Subcutaneous abdominal adipose tissue (tissue), 5 donors: ENCODE measurements at regions not wholly inside any gene's neighbourhood (a gene's known extent, or its start where the extent isn't known, plus 50 kb on each side); places are given as distances from the start of the nearest gene placed in this dataset.

Experiments used
- H3K27ac ChIP-seq: one replicate; pipeline ENCODE4 v1.7.0; 2013; ENCODE audit warnings: low read depth, mild to moderate bottlenecking, inconsistent platforms, low read length, moderate library complexity
- H3K27me3 ChIP-seq, 5 donors: one replicate each; pipeline ENCODE4 v1.7.0; 2013; ENCODE audit warnings: low read length in 5 of 5, inconsistent platforms in 1 of 5; ENCODE audit not compliant: control insufficient read depth in 5 of 5, insufficient read depth in 4 of 5
- H3K36me3 ChIP-seq, 5 donors: one replicate each; pipeline ENCODE4 v1.7.0; 2013; ENCODE audit warnings: low read length in 5 of 5; ENCODE audit not compliant: control insufficient read depth in 5 of 5, insufficient read depth in 5 of 5
- H3K4me1 ChIP-seq, 5 donors: one replicate each; pipeline ENCODE4 v1.7.0; 2013; ENCODE audit warnings: low read length in 5 of 5, mild to moderate bottlenecking in 3 of 5, moderate library complexity in 1 of 5; ENCODE audit not compliant: control insufficient read depth in 5 of 5, insufficient read depth in 5 of 5
- H3K4me3 ChIP-seq, 5 donors: one replicate each; pipeline ENCODE4 v1.7.0; 2013; ENCODE audit warnings: low read length in 5 of 5, low read depth in 1 of 5
- H3K9ac ChIP-seq, 5 donors: one replicate each; pipeline ENCODE4 v1.7.0; 2013; ENCODE audit warnings: low read length in 5 of 5, mild to moderate bottlenecking in 4 of 5, moderate library complexity in 3 of 5
- H3K9me3 ChIP-seq, 5 donors: one replicate each; pipeline ENCODE4 v1.7.0; 2013; ENCODE audit warnings: low read length in 5 of 5; ENCODE audit not compliant: control insufficient read depth in 5 of 5
- donor health status: healthy.
- donor health status: healthy.
- donor health status: healthy.
- donor health status: healthy.
- donor health status: healthy.

- Histone ChIP-seq H3K27me3 (peaks cover 3 to 24% (median 11%) of the 10 kb centered on the region in 5 donors), H3K36me3 (no peaks in the 10 kb centered on the region), H3K4me3 (no peak overlapping the region), H3K27ac (no peak overlapping the region), H3K4me1 (no peaks in the 10 kb centered on the region), H3K9ac (no peak overlapping the region), H3K9me3 (peaks cover 0 to 3% (median 0%) of the 10 kb centered on the region in 5 donors)
These were observed 57.0 kb upstream of the LMX1B start for GRCh38 chr9:126556560-126557250.

- Histone ChIP-seq H3K9ac (no peak overlapping the region), H3K9me3 (peaks cover 0 to 3% (median 0%) of the 10 kb centered on the region in 5 donors), H3K27ac (no peak overlapping the region), H3K36me3 (no peaks in the 10 kb centered on the region), H3K4me1 (no peaks in the 10 kb centered on the region), H3K27me3 (peaks cover 8 to 33% (median 14%) of the 10 kb centered on the region in 5 donors), H3K4me3 (no peak overlapping the region)
These were observed 55.6 kb upstream of the LMX1B start for GRCh38 chr9:126558051-126558665.

GRCh38 chr9:126559296-126559695, 54.4 kb upstream of the LMX1B start:
- Histone ChIP-seq H3K27ac (no peak overlapping the region), H3K4me3 (no peak overlapping the region), H3K4me1 (no peaks in the 10 kb centered on the region), H3K27me3 (peaks cover 12 to 43% (median 21%) of the 10 kb centered on the region in 5 donors), H3K36me3 (no peaks in the 10 kb centered on the region), H3K9me3 (peaks cover 0 to 3% (median 0%) of the 10 kb centered on the region in 5 donors), H3K9ac (no peak overlapping the region)

GRCh38 chr9:126561582-126561981, 52.1 kb upstream of the LMX1B start:
- Histone ChIP-seq H3K4me3 (no peak overlapping the region), H3K4me1 (no peaks in the 10 kb centered on the region), H3K9me3 (no peaks in the 10 kb centered on the region), H3K27me3 (peaks cover 21 to 59% (median 37%) of the 10 kb centered on the region in 5 donors), H3K27ac (no peak overlapping the region), H3K36me3 (no peaks in the 10 kb centered on the region), H3K9ac (no peak overlapping the region)

GRCh38 chr9:126563556-126563955, 50.2 kb upstream of the LMX1B start:
- no peak overlapping the region for H3K4me3 ChIP-seq
- no peaks in the 10 kb centered on the region for H3K36me3 ChIP-seq
- H3K4me1 ChIP-seq = no peaks in the 10 kb centered on the region
- H3K9me3 ChIP-seq = no peaks in the 10 kb centered on the region
- no peak overlapping the region for H3K27ac ChIP-seq
- H3K9ac ChIP-seq = no peak overlapping the region
- peaks cover 18 to 46% (median 30%) of the 10 kb centered on the region in 5 donors for H3K27me3 ChIP-seq
